Duodenal mucosa (tissue), 2 donors: ENCODE measurements at regions not wholly inside any gene's neighbourhood (a gene's known extent, or its start where the extent isn't known, plus 50 kb on each side); places are given as distances from the start of the nearest gene placed in this dataset.
"Not testable (repeated sequence)": the region's sequence is repeated elsewhere in the genome, so short reads cannot be mapped to it uniquely, and the experiment has no call there.

Source experiments
- H3K27ac ChIP-seq: one replicate; pipeline ENCODE4 v1.7.0; 2013; ENCODE audit warnings: low read depth, low read length
- H3K27me3 ChIP-seq, 2 donors: one replicate each; pipeline ENCODE4 v1.7.0; 2013; ENCODE audit warnings: low read length in 2 of 2, control low read depth in 1 of 2; ENCODE audit not compliant: insufficient read depth in 2 of 2, control insufficient read depth in 1 of 2
- H3K36me3 ChIP-seq, 2 donors: one replicate each; pipeline ENCODE4 v1.7.0; 2013; ENCODE audit warnings: low read length in 2 of 2, control low read depth in 1 of 2; ENCODE audit not compliant: insufficient read depth in 2 of 2, control insufficient read depth in 1 of 2
- H3K4me1 ChIP-seq, 2 donors: one replicate each; pipeline ENCODE4 v1.7.0; 2013; ENCODE audit warnings: low read length in 2 of 2, control low read depth in 1 of 2; ENCODE audit not compliant: insufficient read depth in 2 of 2, control insufficient read depth in 1 of 2
- H3K4me3 ChIP-seq, 2 donors: one replicate each; pipeline ENCODE4 v1.7.0; 2013; ENCODE audit warnings: low read length in 2 of 2, low read depth in 1 of 2
- H3K9ac ChIP-seq, 2 donors: one replicate each; pipeline ENCODE4 v1.7.0; 2013; ENCODE audit warnings: low read length in 2 of 2, low read depth in 1 of 2
- H3K9me3 ChIP-seq, 2 donors: one replicate each; pipeline ENCODE4 v1.7.0; 2013; ENCODE audit warnings: low read length in 2 of 2, control low read depth in 1 of 2; ENCODE audit not compliant: control insufficient read depth in 1 of 2

DNA sequence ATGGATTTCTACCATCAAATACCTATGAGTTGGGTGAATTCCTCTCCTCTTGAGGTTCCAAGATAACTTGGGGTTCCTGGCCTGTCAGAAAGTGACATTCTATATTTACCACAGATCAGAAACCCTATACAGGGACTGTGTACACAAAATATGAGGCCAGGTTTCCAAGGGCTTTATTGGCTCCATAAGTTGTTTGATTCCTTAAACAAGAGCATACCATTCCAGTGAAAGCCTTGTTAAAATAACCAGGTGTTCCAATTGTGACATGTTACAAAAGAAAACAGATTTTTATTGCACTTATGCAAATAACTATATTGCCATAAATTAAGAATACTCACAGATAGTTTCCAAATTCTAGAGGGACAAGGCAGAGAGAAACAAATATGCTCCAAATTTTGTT lies 188.9 kb downstream of the FASLG start:
- not testable (repeated sequence) for H3K27ac ChIP-seq, H3K9ac ChIP-seq, H3K4me1 ChIP-seq, H3K9me3 ChIP-seq, H3K27me3 ChIP-seq, H3K4me3 ChIP-seq, H3K36me3 ChIP-seq

DNA sequence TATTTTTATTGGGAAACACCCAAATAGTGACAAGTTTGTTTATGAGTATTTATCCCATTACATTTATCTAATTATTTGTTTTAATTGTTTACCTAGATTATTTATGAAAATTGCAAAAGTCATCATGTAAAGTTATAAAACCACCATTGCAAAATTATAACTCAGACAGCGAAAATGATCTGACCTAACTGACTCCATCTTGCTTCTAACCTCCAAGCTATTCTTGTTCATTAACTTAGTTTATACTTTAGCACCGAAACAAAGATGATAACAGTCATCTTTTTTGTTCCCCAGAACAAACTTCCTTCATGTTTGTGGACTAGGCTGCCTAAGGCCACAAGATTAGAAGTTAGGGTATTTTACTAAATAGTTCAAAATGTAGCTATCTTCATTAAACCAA lies 190.8 kb downstream of the FASLG start:
- H3K27ac ChIP-seq, result no peak overlapping the region
- H3K9ac ChIP-seq, result no peak overlapping the region
- H3K4me1 ChIP-seq, result peaks cover 0 to 5% of the 10 kb centered on the region in 2 donors
- H3K27me3 ChIP-seq, result no peaks in the 10 kb centered on the region
- no peaks in the 10 kb centered on the region for H3K9me3 ChIP-seq
- H3K4me3 ChIP-seq, result no peak overlapping the region
- no peaks in the 10 kb centered on the region for H3K36me3 ChIP-seq

DNA sequence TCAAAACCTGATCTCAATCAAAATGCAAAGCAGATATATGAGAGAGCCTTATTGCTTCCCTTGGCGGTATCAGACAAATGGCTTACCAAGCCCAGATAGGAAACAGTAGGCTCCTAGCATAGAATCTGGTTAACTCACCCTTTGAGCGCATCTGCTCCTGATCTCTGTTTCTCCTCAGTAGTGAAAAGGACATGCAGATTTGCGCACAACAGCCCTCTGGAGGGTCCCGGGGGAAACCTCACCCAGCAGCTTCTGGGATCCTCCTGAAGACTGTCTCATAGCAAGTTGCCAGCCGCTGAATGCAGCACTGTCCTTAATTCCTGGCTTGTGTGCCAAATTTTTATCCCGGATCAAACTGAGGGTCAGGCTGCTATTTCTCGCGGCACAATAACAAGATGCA lies 192.2 kb downstream of the FASLG start:
- Histone ChIP-seq H3K27ac (no peak overlapping the region), H3K4me1 (no peaks in the 10 kb centered on the region), H3K27me3 (no peaks in the 10 kb centered on the region), H3K9ac (no peak overlapping the region), H3K36me3 (no peaks in the 10 kb centered on the region), H3K4me3 (no peak overlapping the region), H3K9me3 (no peaks in the 10 kb centered on the region)

DNA sequence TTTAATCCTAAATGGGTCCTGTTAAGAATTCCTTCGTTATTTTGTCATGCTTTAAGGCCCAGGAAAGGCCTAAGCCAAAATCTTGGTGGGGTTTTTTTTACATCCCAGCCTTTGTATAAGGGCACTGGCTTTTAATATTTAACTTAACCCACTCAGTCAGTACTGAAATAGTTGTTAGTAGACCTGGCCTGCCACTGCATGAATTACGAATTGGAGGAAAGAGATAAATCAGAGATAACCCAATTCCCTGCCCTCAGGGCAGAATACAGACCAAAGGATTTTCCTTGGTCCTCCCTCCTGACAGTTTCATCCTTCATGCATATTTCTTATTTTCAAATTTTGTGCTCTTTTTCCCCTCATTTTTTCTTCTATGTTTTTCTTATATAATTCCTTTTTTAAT lies 193.0 kb downstream of the FASLG start:
- Histone ChIP-seq H3K9me3 (no peaks in the 10 kb centered on the region), H3K27ac (no peak overlapping the region), H3K36me3 (no peaks in the 10 kb centered on the region), H3K27me3 (no peaks in the 10 kb centered on the region), H3K9ac (no peak overlapping the region), H3K4me3 (no peak overlapping the region), H3K4me1 (no peaks in the 10 kb centered on the region)

DNA sequence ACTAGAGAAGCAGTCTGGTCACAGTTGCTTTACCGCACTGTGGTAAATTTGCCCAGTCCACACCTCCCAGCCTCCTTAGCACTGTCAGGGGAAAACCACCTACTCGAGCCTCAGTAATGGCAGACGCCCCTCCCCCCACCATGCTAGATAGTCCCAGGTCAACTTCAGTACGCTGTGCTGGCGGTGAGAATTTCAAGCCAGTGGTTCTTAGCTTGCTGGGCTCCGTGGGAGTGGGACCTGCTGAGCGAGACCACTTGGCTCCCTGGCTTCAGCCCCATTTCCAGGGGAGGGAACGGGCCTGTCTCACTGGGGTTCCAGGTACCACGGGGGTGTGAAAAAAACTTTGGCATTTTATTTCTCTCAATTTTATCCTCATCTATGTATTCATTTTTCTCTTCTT lies 194.8 kb downstream of the TNFSF18 start:
- H3K9me3 ChIP-seq, H3K4me1 ChIP-seq, H3K4me3 ChIP-seq, H3K36me3 ChIP-seq, H3K27me3 ChIP-seq, H3K27ac ChIP-seq, H3K9ac ChIP-seq: not testable (repeated sequence)

DNA sequence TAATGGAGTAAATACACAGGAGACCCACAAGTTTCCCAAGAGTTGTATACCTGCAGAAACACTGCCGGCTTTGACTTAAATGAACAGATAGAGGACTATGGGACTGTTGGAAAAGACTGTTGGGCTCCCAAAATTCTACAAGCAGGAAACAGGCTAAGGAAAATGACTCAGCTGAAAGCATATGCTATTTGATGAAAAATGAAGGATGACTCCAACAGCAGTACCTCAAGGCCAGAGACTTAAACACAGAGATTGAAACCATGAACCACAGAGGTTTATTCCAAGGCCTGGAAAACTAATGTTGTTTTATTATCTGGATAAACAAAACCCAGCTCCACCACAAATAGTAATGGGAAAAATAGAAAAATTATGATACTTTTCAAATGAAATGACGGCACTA lies 187.7 kb downstream of the TNFSF18 start:
- H3K9me3 ChIP-seq, result no peaks in the 10 kb centered on the region
- no peaks in the 10 kb centered on the region for H3K27me3 ChIP-seq
- no peaks in the 10 kb centered on the region for H3K4me1 ChIP-seq
- H3K4me3 ChIP-seq, result no peak overlapping the region
- no peaks in the 10 kb centered on the region for H3K36me3 ChIP-seq
- no peak overlapping the region for H3K9ac ChIP-seq
- H3K27ac ChIP-seq, result no peak overlapping the region

DNA sequence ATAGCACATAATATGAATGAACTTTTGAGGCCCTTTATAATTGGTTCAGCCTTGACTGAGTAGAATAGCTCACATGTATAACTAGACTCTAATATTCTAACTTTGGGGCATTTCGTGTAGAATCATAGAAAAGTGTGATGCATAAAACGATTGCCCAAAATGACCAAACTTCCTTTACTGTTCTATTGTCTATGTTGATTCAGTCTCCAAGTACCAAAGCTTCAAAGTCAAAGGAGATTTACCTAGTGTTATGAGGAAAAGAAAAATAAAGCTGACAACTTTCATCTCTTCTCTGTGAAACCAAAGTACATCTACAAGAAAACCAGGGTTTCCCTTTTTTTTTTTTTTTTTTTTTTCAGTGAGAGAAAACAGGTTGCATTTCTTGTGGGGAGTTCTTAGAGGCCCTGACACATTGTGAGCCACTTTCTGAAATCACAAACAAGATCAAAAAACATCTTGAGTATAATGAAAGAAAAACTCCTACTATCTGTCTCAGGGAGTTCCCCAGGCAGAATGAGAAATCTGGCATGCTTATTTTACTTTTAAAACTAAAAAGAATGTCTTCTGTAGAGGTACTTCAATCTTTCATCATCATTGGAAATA lies 183.4 kb downstream of the TNFSF18 start:
- Histone ChIP-seq H3K4me3 (no peak overlapping the region), H3K36me3 (no peaks in the 10 kb centered on the region), H3K27ac (no peak overlapping the region), H3K4me1 (no peaks in the 10 kb centered on the region), H3K27me3 (no peaks in the 10 kb centered on the region), H3K9me3 (no peaks in the 10 kb centered on the region), H3K9ac (no peak overlapping the region)

DNA sequence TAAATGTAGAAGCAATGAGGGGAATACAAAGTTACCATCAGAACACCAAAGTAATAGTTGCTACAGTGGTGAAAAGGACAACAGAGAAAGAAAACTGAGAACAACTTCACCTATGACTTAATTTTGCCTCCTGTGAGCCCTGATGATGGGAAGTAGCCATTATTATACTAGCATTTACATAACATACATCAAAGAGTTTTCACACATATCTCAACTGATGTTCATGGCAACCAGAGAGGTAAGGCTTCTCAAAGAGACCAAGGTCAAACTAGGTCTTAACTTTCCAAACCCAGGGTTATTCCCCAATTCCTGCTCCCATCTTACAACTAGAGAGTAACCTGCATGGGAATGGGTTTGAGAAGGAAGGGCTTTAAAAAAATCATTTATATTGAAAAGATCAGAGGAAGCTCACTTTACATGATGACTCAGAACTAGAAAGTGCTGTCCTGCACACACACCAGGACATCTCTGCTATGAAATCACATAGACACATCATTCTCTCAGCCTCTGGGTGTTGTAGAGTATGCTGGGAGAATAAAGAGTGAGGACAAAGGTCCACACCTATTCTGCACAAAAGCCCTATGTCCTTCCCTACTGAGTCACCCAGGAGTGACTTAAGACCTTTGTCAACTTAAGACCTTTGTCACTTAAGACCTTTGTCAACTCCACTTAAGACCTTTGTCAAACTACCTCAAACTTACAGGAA lies 179.7 kb downstream of the TNFSF18 start:
- Histone ChIP-seq H3K9me3 (no peaks in the 10 kb centered on the region), H3K9ac (no peak overlapping the region), H3K27ac (no peak overlapping the region), H3K4me3 (no peak overlapping the region), H3K36me3 (no peaks in the 10 kb centered on the region), H3K27me3 (no peaks in the 10 kb centered on the region), H3K4me1 (no peaks in the 10 kb centered on the region)

DNA sequence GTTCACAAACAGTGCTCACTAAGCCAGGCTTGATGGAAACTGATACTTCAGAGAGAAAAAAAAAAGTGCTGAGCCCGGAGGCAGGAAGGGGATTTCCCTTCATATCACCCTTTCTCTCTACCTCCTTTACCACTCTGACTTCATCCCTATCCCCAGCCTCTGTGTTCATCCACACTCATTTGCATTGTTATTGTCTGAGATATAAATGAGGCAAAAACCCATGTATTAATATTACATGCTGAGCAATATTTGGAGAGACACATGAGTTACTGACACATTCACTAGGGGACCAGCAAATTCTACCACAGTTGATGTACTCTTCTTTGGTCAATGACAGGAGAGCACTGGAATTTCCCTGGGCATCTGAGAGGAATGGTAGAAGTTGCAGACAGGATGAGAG lies 175.8 kb downstream of the TNFSF18 start:
- H3K27me3 ChIP-seq, result no peaks in the 10 kb centered on the region
- no peaks in the 10 kb centered on the region for H3K36me3 ChIP-seq
- no peak overlapping the region for H3K27ac ChIP-seq
- H3K4me3 ChIP-seq, result no peak overlapping the region
- H3K4me1 ChIP-seq, result no peaks in the 10 kb centered on the region
- no peak overlapping the region for H3K9ac ChIP-seq
- H3K9me3 ChIP-seq, result no peaks in the 10 kb centered on the region

DNA sequence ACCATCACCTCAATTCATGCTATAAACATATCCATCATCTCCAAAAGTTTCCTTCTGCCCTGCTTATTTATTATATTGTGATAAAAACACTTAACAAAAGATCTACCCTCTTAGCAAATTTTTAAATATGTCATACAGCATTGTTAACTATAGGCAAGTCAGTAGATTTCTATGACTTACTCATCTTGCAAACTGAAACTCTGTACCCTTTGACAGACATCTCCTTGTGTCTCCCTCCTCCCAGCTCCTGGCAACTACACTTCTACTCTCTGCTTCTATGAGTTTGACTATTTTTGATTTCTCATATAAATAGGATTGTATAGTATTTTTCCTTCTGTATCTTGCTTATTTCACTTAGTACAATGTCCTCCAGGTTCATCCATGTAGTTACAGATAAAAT lies 174.8 kb downstream of the TNFSF18 start:
- Histone ChIP-seq H3K4me1 (no peaks in the 10 kb centered on the region), H3K9ac (no peak overlapping the region), H3K9me3 (no peaks in the 10 kb centered on the region), H3K4me3 (no peak overlapping the region), H3K27ac (no peak overlapping the region), H3K27me3 (no peaks in the 10 kb centered on the region), H3K36me3 (no peaks in the 10 kb centered on the region)
